Lower leg skin (tissue), 4 donors: ENCODE measurements at regions not wholly inside any gene's neighbourhood (a gene's known extent, or its start where the extent isn't known, plus 50 kb on each side); places are given as distances from the start of the nearest gene placed in this dataset.
"Not testable (repeated sequence)": the region's sequence is repeated elsewhere in the genome, so short reads cannot be mapped to it uniquely, and the experiment has no call there.

Experiments used
- DNase-seq, 2 donors: peaks; one replicate each; pipeline ENCODE4 v3.0.0-alpha.2; 2019; ENCODE audit warnings: low spot score in 2 of 2
- H3K4me3 ChIP-seq: fragments of 200-600 bp; sonication (generic); 2 replicates; pipeline ENCODE4 v1.5.1; 2017; ENCODE audit warnings: mild to moderate bottlenecking, low read depth; ENCODE audit not compliant: poor library complexity, severe bottlenecking
- CTCF ChIP-seq, 3 donors: fragments of 450-650 bp; IDR thresholded peaks; one replicate each; pipeline ENCODE4 v1.5.1; 2016; ENCODE audit warnings: antibody characterized with exemption in 3 of 3, mild to moderate bottlenecking in 3 of 3, moderate library complexity in 2 of 3
- POLR2A ChIP-seq, 2 donors: fragments of 450-650 bp; IDR thresholded peaks; one replicate each; pipeline ENCODE4 v1.6.1; 2016 to 2017; ENCODE audit warnings: antibody characterized with exemption in 2 of 2, mild to moderate bottlenecking in 1 of 2, moderate library complexity in 1 of 2
- WGBS, 2 donors: methylation state at CpG; one replicate each; pipeline ENCODE4 v1.1.5; 2018; 5-methylcytosine and 5-hydroxymethylcytosine counted together
- intact Hi-C: fragments of 100-400 bp; cut with DNase I; formaldehyde crosslinking; loops from one replicate; pipeline ENCODE4 v1.15.0; 2023; ENCODE audit warnings: low total_unique reads

GRCh38 chr6:97757575-97757974, 474.6 kb upstream of the MMS22L start:
- intact Hi-C loops: no loop called here
- no peak overlapping the region for H3K4me3 ChIP-seq
- 71 to 80% methylated on average over 3 of the region's 3 CpGs for WGBS, 2 donors
- no peak for DNase-seq
- no peak for TF ChIP-seq POLR2A (IDR thresholded peaks at IDR 0.05)
- TF ChIP-seq CTCF (IDR thresholded peaks at IDR 0.05): no peak

GRCh38 chr6:97765461-97765860, 482.4 kb upstream of the MMS22L start:
- intact Hi-C loops: no loop called here
- 36 to 38% methylated on average over 1 of the region's 1 CpG for WGBS, 2 donors
- TF ChIP-seq POLR2A (IDR thresholded peaks at IDR 0.05) (no peak), CTCF (IDR thresholded peaks at IDR 0.05) (no peak)
- H3K4me3 ChIP-seq: no peak overlapping the region
- DNase-seq: no peak

- intact Hi-C loops: no loop called here
- TF ChIP-seq POLR2A (IDR thresholded peaks at IDR 0.05) (no peak), CTCF (IDR thresholded peaks at IDR 0.05) (no peak)
- DNase-seq: no peak
- no peak overlapping the region for H3K4me3 ChIP-seq
- WGBS, 2 donors: 71 to 83% methylated on average over 2 of the region's 2 CpGs
Measured at GRCh38 chr6:97771372-97771771, 488.4 kb upstream of the MMS22L start.

GRCh38 chr6:97775012-97775411, 492.0 kb upstream of the MMS22L start:
- WGBS, 2 donors: 80 to 87% methylated on average over 5 of the region's 5 CpGs
- no peak overlapping the region for H3K4me3 ChIP-seq
- TF ChIP-seq CTCF (IDR thresholded peaks at IDR 0.05) (no peak), POLR2A (IDR thresholded peaks at IDR 0.05) (no peak)
- DNase-seq: no peak
- intact Hi-C loops: no loop called here

- DNase-seq: no peak
- H3K4me3 ChIP-seq: no peak overlapping the region
- 59 to 66% methylated on average over 5 of the region's 5 CpGs for WGBS, 2 donors
- intact Hi-C loops: no loop called here
- TF ChIP-seq CTCF (IDR thresholded peaks at IDR 0.05): no peak
- no peak for TF ChIP-seq POLR2A (IDR thresholded peaks at IDR 0.05)
Measured at GRCh38 chr6:97778290-97779038, 495.4 kb upstream of the MMS22L start.

- DNase-seq, intact Hi-C loops, H3K4me3 ChIP-seq: not testable (repeated sequence)
- 91 to 93% methylated on average over 5 to 6 of the region's 6 CpGs for WGBS, 2 donors
Measured at GRCh38 chr6:97779039-97779766, 496.2 kb upstream of the MMS22L start.
